DOHH2 (cell line): ENCODE measurements at regions not wholly inside any gene's neighbourhood (a gene's known extent, or its start where the extent isn't known, plus 50 kb on each side); places are given as distances from the start of the nearest gene placed in this dataset.

Experiments used
- H3F3A ChIP-seq: fragments of 200-600 bp; sonication (generic), shearing (Covaris generic); 2 replicates; pipeline ENCODE4 v1.6.0; 2016; ENCODE audit warnings: antibody characterized with exemption, mild to moderate bottlenecking; ENCODE audit not compliant: control insufficient read depth, insufficient read depth
- H3K27ac ChIP-seq: fragments of 200-600 bp; sonication (generic); 2 replicates; pipeline ENCODE4 v1.5.1; 2014; ENCODE audit warnings: low read depth, mild to moderate bottlenecking, low read length, moderate library complexity
- H3K27me3 ChIP-seq: fragments of 200-600 bp; sonication (generic); 2 replicates; pipeline ENCODE4 v1.6.1; 2014; ENCODE audit warnings: mild to moderate bottlenecking, low read length, mixed read lengths; ENCODE audit not compliant: control insufficient read depth
- H3K36me3 ChIP-seq: fragments of 200-600 bp; sonication (generic); 2 replicates; pipeline ENCODE4 v1.6.1; 2014; ENCODE audit warnings: mild to moderate bottlenecking, low read length, moderate library complexity, mixed read lengths; ENCODE audit not compliant: control insufficient read depth
- H3K4me1 ChIP-seq: fragments of 200-600 bp; sonication (generic); 2 replicates; pipeline ENCODE4 v1.6.1; 2014; ENCODE audit warnings: mild to moderate bottlenecking, low read length, mixed read lengths; ENCODE audit not compliant: control insufficient read depth
- H3K4me2 ChIP-seq: fragments of 200-600 bp; sonication (generic); 2 replicates; pipeline ENCODE4 v1.6.0; 2014; ENCODE audit warnings: mild to moderate bottlenecking, low read length, moderate library complexity
- H3K4me3 ChIP-seq: fragments of 200-600 bp; sonication (generic); 2 replicates; pipeline ENCODE4 v1.5.1; 2014; ENCODE audit warnings: mild to moderate bottlenecking, low read length, mixed read lengths
- H3K79me2 ChIP-seq: fragments of 200-600 bp; sonication (generic); 2 replicates; pipeline ENCODE4 v1.6.1; 2014; ENCODE audit warnings: mild to moderate bottlenecking, low read length, mixed read lengths; ENCODE audit not compliant: control insufficient read depth
- H3K9me2 ChIP-seq: fragments of 200-600 bp; sonication (generic); replicated peaks from 2 replicates; pipeline ENCODE4 v1.6.1; 2014; ENCODE audit warnings: mild to moderate bottlenecking, low read length, mixed read lengths; ENCODE audit not compliant: control insufficient read depth
- H3K9me3 ChIP-seq: fragments of 200-600 bp; sonication (generic); 2 replicates; pipeline ENCODE4 v1.6.1; 2014; ENCODE audit warnings: antibody characterized with exemption, low read length, mixed read lengths; ENCODE audit not compliant: control insufficient read depth, insufficient read depth
- H4K20me1 ChIP-seq: fragments of 200-600 bp; sonication (generic); 2 replicates; pipeline ENCODE4 v1.6.0; 2014; ENCODE audit warnings: low read depth, mild to moderate bottlenecking, antibody characterized with exemption, low read length, moderate library complexity; ENCODE audit not compliant: control insufficient read depth, insufficient read depth
- EZH2phosphoT487 ChIP-seq: fragments of 200-600 bp; sonication (generic); IDR thresholded peaks from 2 replicates; pipeline ENCODE4 v1.6.1; 2017; ENCODE audit warnings: borderline replicate concordance, mild to moderate bottlenecking, antibody characterized with exemption, low read length, moderate library complexity, mixed read lengths
- TF ChIP-seq, protein P1 (sequence below): fragments of 200-600 bp; sonication (generic); IDR thresholded peaks from one replicate; pipeline ENCODE4 v1.5.1; 2014; ENCODE audit warnings: antibody characterized with exemption, mild to moderate bottlenecking, low read depth, low read length; ENCODE audit not compliant: poor library complexity, severe bottlenecking

DNA sequence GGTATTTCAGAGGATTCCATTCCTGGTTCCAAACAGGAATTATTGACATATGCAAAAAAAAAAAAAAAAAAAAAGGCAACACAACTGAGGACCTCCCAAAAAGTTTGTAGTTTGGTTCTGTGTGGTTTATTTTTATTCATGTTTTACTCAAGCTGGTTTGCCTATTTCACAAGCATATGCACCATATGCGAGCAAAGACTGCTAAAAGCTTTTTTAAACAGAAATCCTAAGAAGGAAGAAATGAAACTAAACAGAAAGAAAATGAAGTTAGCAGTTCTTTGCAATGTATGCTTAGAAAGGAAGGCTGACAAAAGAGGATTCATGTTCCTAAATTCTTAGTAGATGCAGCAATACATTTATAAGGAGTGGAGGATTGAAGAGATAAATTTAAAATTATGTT is 487.6 kb upstream of the FLRT2 start:
- H3F3A ChIP-seq, result no peaks in the 10 kb centered on the region
- H3K9me3 ChIP-seq, result no peaks in the 10 kb centered on the region
- no peaks in the 10 kb centered on the region for H4K20me1 ChIP-seq
- no peak overlapping the region for H3K27ac ChIP-seq
- no peaks in the 10 kb centered on the region for H3K27me3 ChIP-seq
- no peaks in the 10 kb centered on the region for H3K4me1 ChIP-seq
- no peak overlapping the region for H3K4me3 ChIP-seq
- no peaks in the 10 kb centered on the region for H3K9me2 ChIP-seq
- TF ChIP-seq EZH2phosphoT487, result no peak
- TF ChIP-seq, protein P1, sequence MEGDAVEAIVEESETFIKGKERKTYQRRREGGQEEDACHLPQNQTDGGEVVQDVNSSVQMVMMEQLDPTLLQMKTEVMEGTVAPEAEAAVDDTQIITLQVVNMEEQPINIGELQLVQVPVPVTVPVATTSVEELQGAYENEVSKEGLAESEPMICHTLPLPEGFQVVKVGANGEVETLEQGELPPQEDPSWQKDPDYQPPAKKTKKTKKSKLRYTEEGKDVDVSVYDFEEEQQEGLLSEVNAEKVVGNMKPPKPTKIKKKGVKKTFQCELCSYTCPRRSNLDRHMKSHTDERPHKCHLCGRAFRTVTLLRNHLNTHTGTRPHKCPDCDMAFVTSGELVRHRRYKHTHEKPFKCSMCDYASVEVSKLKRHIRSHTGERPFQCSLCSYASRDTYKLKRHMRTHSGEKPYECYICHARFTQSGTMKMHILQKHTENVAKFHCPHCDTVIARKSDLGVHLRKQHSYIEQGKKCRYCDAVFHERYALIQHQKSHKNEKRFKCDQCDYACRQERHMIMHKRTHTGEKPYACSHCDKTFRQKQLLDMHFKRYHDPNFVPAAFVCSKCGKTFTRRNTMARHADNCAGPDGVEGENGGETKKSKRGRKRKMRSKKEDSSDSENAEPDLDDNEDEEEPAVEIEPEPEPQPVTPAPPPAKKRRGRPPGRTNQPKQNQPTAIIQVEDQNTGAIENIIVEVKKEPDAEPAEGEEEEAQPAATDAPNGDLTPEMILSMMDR, result no peak
- no peaks in the 10 kb centered on the region for H3K79me2 ChIP-seq
- no peaks in the 10 kb centered on the region for H3K36me3 ChIP-seq
- no peak overlapping the region for H3K4me2 ChIP-seq

DNA sequence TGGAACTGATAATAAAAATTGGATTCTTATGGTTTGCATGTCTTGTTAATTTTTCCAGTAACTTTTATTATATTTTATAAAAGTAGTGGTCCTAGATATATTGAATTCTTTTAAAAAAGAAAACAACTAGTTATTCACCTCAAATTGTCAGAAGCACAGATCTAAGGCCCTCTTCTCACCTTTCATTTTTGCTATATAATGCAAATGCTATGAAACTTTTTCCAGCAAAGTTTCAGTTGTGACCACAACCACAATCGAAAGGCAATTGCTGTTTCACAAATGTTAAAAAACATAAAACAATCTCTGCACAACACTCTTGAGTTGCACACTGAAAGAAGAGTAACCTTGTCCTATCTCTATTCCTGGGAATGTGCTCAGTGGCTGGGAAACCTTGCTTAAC is 479.8 kb upstream of the FLRT2 start:
- Histone ChIP-seq H3K9me3 (peaks cover 11% of the 10 kb centered on the region), H3K36me3 (no peaks in the 10 kb centered on the region), H3K9me2 (no peaks in the 10 kb centered on the region), H3K4me1 (no peaks in the 10 kb centered on the region), H3K4me2 (no peak overlapping the region), H3K27ac (no peak overlapping the region), H3K79me2 (no peaks in the 10 kb centered on the region), H3K27me3 (no peaks in the 10 kb centered on the region), H3F3A (no peaks in the 10 kb centered on the region), H3K4me3 (no peak overlapping the region), H4K20me1 (no peaks in the 10 kb centered on the region)
- no peak for TF ChIP-seq EZH2phosphoT487
- TF ChIP-seq, protein P1, result no peak

DNA sequence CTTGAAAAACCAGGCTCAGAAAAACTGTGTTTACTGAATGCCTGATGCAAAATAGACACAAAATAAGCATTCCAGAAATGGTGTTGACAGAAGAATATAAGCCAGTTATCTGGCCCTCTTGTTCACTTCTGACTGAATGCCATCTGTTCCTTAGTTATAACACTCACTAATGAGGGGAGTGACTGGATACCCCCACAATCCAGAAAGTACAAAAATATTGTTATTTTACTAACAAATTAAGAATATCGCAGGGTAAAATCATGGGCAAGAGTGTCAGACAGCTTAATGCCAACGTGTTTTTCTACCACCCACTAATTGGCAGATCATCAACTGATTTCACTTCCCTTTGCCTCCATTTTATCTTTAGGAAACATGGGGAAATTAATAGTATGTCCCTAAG is 477.3 kb upstream of the FLRT2 start:
- H3K4me3 ChIP-seq, result no peak overlapping the region
- H4K20me1 ChIP-seq, result no peaks in the 10 kb centered on the region
- no peak overlapping the region for H3K4me2 ChIP-seq
- no peak overlapping the region for H3K27ac ChIP-seq
- no peaks in the 10 kb centered on the region for H3K27me3 ChIP-seq
- peaks cover 14% of the 10 kb centered on the region for H3K9me3 ChIP-seq
- H3K79me2 ChIP-seq, result no peaks in the 10 kb centered on the region
- TF ChIP-seq EZH2phosphoT487, result no peak
- no peaks in the 10 kb centered on the region for H3F3A ChIP-seq
- no peaks in the 10 kb centered on the region for H3K9me2 ChIP-seq
- H3K36me3 ChIP-seq, result no peaks in the 10 kb centered on the region
- no peaks in the 10 kb centered on the region for H3K4me1 ChIP-seq

DNA sequence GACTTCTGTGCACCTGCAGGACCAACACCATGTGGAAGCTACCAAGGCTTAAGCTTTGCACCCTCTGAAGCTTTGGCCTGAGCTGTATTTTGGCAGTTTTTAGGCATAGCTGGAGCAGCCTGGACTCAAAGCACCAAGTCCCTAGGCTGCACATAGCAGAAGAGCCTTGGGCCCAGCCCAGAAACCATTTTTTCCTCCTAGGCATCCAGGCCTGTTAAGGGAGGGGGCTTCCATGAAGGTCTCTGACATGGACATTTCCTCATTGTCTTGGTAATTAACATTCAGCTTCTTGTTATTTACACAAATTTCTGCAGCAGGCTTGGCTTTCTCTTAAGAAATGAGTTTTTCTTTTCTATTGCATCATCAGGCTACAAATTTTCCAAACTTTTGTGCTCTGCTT is 475.8 kb upstream of the FLRT2 start:
- no peaks in the 10 kb centered on the region for H3K27me3 ChIP-seq

More for the DNA sequence above, 475.8 kb upstream of the FLRT2 start:
- no peaks in the 10 kb centered on the region for H3K36me3 ChIP-seq
- H3K4me3 ChIP-seq, result no peak overlapping the region
- H3K79me2 ChIP-seq, result no peaks in the 10 kb centered on the region
- H3F3A ChIP-seq, result no peaks in the 10 kb centered on the region
- TF ChIP-seq, protein P1, result no peak
- no peak for TF ChIP-seq EZH2phosphoT487
- no peak overlapping the region for H3K4me2 ChIP-seq
- H3K9me2 ChIP-seq, result no peaks in the 10 kb centered on the region
- H3K9me3 ChIP-seq, result peaks cover 14% of the 10 kb centered on the region
- no peak overlapping the region for H3K27ac ChIP-seq
- no peaks in the 10 kb centered on the region for H4K20me1 ChIP-seq
- H3K4me1 ChIP-seq, result no peaks in the 10 kb centered on the region
